GM06990 (cell line): ENCODE measurements at regions not wholly inside any gene's neighbourhood (a gene's known extent, or its start where the extent isn't known, plus 50 kb on each side); places are given as distances from the start of the nearest gene placed in this dataset.

ENCODE experiments used
- DNase-seq: peaks from one replicate; pipeline ENCODE4 v3.0.0-alpha.2; 2011; ENCODE audit not compliant: insufficient read length; ENCODE audit errors: extremely low read depth
- H3K27me3 ChIP-seq: replicated peaks from 2 replicates; pipeline ENCODE4 v1.6.0; 2011; ENCODE audit warnings: low read length; ENCODE audit not compliant: control insufficient read depth, insufficient read depth
- H3K36me3 ChIP-seq: 2 replicates; pipeline ENCODE4 v1.5.1; 2011; ENCODE audit warnings: low read length; ENCODE audit not compliant: control insufficient read depth, insufficient read depth
- H3K4me3 ChIP-seq: replicated peaks from 2 replicates; pipeline ENCODE4 v1.5.1; 2011; ENCODE audit warnings: low read depth, mild to moderate bottlenecking, control low read depth, low read length
- CTCF ChIP-seq: IDR thresholded peaks from 2 replicates; pipeline ENCODE4 v1.5.1; 2011; ENCODE audit warnings: low read length, control low read depth, mild to moderate bottlenecking, inconsistent platforms; ENCODE audit not compliant: insufficient read depth, poor library complexity, severe bottlenecking

GRCh38 chr4:11929080-11929479 is 500.4 kb upstream of the HS3ST1 start:
- Histone ChIP-seq H3K27me3 (no peaks in the 10 kb centered on the region), H3K4me3 (no peak overlapping the region), H3K36me3 (no peaks in the 10 kb centered on the region)
- no peak for DNase-seq
- no peak for TF ChIP-seq CTCF

- no peak overlapping the region for H3K4me3 ChIP-seq
- no peaks in the 10 kb centered on the region for H3K36me3 ChIP-seq
- no peak for TF ChIP-seq CTCF
- DNase-seq: no peak
- H3K27me3 ChIP-seq: no peaks in the 10 kb centered on the region
Observed at GRCh38 chr4:11919316-11919715, 490.6 kb upstream of the HS3ST1 start.

GRCh38 chr4:11914406-11914805 is 485.7 kb upstream of the HS3ST1 start:
- Histone ChIP-seq H3K27me3 (no peaks in the 10 kb centered on the region), H3K4me3 (no peak overlapping the region), H3K36me3 (no peaks in the 10 kb centered on the region)
- DNase-seq: no peak
- TF ChIP-seq CTCF: no peak

- no peak overlapping the region for H3K4me3 ChIP-seq
- no peak for DNase-seq
- TF ChIP-seq CTCF: no peak
Observed at GRCh38 chr4:11912886-11913285, 484.2 kb upstream of the HS3ST1 start.

GRCh38 chr4:11910812-11911211 is 482.1 kb upstream of the HS3ST1 start:
- no peak for TF ChIP-seq CTCF
- no peak overlapping the region for H3K4me3 ChIP-seq
- H3K36me3 ChIP-seq: no peaks in the 10 kb centered on the region
- DNase-seq: no peak
- H3K27me3 ChIP-seq: no peaks in the 10 kb centered on the region

More at GRCh38 chr4:11912886-11913285, 484.2 kb upstream of the HS3ST1 start:
- no peaks in the 10 kb centered on the region for H3K27me3 ChIP-seq
- H3K36me3 ChIP-seq: no peaks in the 10 kb centered on the region

- DNase-seq: no peak
- H3K27me3 ChIP-seq: no peaks in the 10 kb centered on the region
Observed at GRCh38 chr4:11908712-11909111, 480.0 kb upstream of the HS3ST1 start.

More at GRCh38 chr4:11908712-11909111, 480.0 kb upstream of the HS3ST1 start:
- Histone ChIP-seq H3K36me3 (no peaks in the 10 kb centered on the region), H3K4me3 (no peak overlapping the region)
- no peak for TF ChIP-seq CTCF
